Mucosa of stomach (tissue), 1 donor: ENCODE measurements at regions not wholly inside any gene's neighbourhood (a gene's known extent, or its start where the extent isn't known, plus 50 kb on each side); places are given as distances from the start of the nearest gene placed in this dataset.
"Not testable (repeated sequence)": the region's sequence is repeated elsewhere in the genome, so short reads cannot be mapped to it uniquely, and the experiment has no call there.

Experiments used
- H3K27me3 ChIP-seq: one replicate; pipeline ENCODE4 v1.7.0; 2013; ENCODE audit warnings: mild to moderate bottlenecking, low read length; ENCODE audit not compliant: control insufficient read depth, insufficient read depth
- H3K36me3 ChIP-seq: one replicate; pipeline ENCODE4 v1.7.0; 2013; ENCODE audit warnings: low read length; ENCODE audit not compliant: control insufficient read depth, insufficient read depth
- H3K4me1 ChIP-seq: one replicate; pipeline ENCODE4 v1.7.0; 2013; ENCODE audit warnings: mild to moderate bottlenecking, low read length; ENCODE audit not compliant: control insufficient read depth, insufficient read depth
- H3K4me3 ChIP-seq: one replicate; pipeline ENCODE4 v1.7.0; 2013; ENCODE audit warnings: low read length
- H3K9ac ChIP-seq: one replicate; pipeline ENCODE4 v1.7.0; 2013; ENCODE audit warnings: mild to moderate bottlenecking, low read length, moderate library complexity
- H3K9me3 ChIP-seq: one replicate; pipeline ENCODE4 v1.7.0; 2013; ENCODE audit warnings: mild to moderate bottlenecking, low read length, moderate library complexity; ENCODE audit not compliant: control insufficient read depth
- donor health status: Pancreatic carcinoma.

DNA sequence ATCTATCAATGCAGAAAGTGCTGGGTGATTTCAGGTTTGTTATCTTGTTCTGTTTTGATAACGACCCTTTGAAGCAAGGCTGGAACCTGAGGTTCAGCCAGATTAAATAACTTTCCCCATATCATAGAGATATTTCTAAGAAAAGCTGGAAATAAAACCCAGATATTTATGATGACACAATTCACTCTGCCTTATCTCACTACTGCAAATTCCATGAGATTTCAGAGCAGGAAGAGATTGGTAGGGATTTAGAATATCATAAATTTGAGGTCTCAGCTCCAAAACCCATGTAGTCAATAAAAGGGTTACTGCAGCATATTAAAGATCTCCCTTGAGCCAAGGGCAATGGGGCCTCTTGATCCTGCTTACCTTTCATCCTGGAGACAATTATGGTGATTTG, 692.5 kb upstream of the IGFBP3 start:
- Histone ChIP-seq H3K9me3 (no peaks in the 10 kb centered on the region), H3K9ac (no peak overlapping the region), H3K4me3 (no peak overlapping the region), H3K4me1 (peaks cover 5% of the 10 kb centered on the region), H3K27me3 (no peaks in the 10 kb centered on the region), H3K36me3 (no peaks in the 10 kb centered on the region)

- Histone ChIP-seq H3K36me3 (no peaks in the 10 kb centered on the region), H3K9me3 (no peaks in the 10 kb centered on the region), H3K9ac (no peak overlapping the region), H3K4me1 (peaks cover 5% of the 10 kb centered on the region), H3K4me3 (no peak overlapping the region), H3K27me3 (no peaks in the 10 kb centered on the region)
Measured at GRCh38 chr7:46613116-46613515, 692.0 kb upstream of the IGFBP3 start.

- H3K27me3 ChIP-seq, result no peaks in the 10 kb centered on the region
- no peak overlapping the region for H3K9ac ChIP-seq
- H3K9me3 ChIP-seq, result no peaks in the 10 kb centered on the region
- H3K4me1 ChIP-seq, result peaks cover 5% of the 10 kb centered on the region
- H3K36me3 ChIP-seq, result no peaks in the 10 kb centered on the region
- H3K4me3 ChIP-seq, result no peak overlapping the region
Measured at GRCh38 chr7:46611508-46611907, 690.4 kb upstream of the IGFBP3 start.

- Histone ChIP-seq H3K9ac (no peak overlapping the region), H3K27me3 (no peaks in the 10 kb centered on the region), H3K4me3 (no peak overlapping the region), H3K4me1 (peaks cover 5% of the 10 kb centered on the region), H3K36me3 (no peaks in the 10 kb centered on the region), H3K9me3 (no peaks in the 10 kb centered on the region)
Measured at GRCh38 chr7:46610746-46611145, 689.7 kb upstream of the IGFBP3 start.

DNA sequence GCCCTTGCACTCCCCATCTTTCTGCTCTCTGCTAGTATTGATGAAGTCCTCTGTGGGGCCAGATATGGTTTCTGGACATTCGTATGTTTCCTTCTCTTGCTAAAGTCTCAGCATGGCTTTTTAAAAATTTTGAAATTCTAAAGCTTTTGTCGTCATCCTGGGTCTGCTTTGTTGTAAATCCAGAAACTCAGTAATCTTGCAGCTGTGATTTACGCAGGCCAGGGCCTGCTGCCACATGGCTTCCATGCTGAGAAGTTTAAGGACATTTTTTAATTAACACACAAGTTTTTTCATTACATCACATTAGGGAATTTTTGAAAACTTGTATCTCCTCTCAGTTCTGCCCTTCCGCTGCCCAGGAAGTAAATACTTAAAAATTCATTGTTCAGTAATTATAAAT, 686.1 kb upstream of the IGFBP3 start:
- H3K9ac ChIP-seq, result no peak overlapping the region
- peaks cover 19% of the 10 kb centered on the region for H3K4me1 ChIP-seq
- H3K36me3 ChIP-seq, result no peaks in the 10 kb centered on the region
- no peak overlapping the region for H3K4me3 ChIP-seq
- no peaks in the 10 kb centered on the region for H3K9me3 ChIP-seq
- no peaks in the 10 kb centered on the region for H3K27me3 ChIP-seq

GRCh38 chr7:46606761-46607160, 685.7 kb upstream of the IGFBP3 start:
- peaks cover 19% of the 10 kb centered on the region for H3K4me1 ChIP-seq
- no peaks in the 10 kb centered on the region for H3K36me3 ChIP-seq
- H3K4me3 ChIP-seq, result no peak overlapping the region
- H3K27me3 ChIP-seq, result no peaks in the 10 kb centered on the region
- no peaks in the 10 kb centered on the region for H3K9me3 ChIP-seq
- H3K9ac ChIP-seq, result no peak overlapping the region

GRCh38 chr7:46604241-46604661, 683.2 kb upstream of the IGFBP3 start:
- peaks cover 19% of the 10 kb centered on the region for H3K4me1 ChIP-seq
- H3K27me3 ChIP-seq, result no peaks in the 10 kb centered on the region
- no peaks in the 10 kb centered on the region for H3K36me3 ChIP-seq
- no peak overlapping the region for H3K4me3 ChIP-seq
- H3K9ac ChIP-seq, result no peak overlapping the region
- H3K9me3 ChIP-seq, result no peaks in the 10 kb centered on the region

- Histone ChIP-seq H3K4me3 (no peak overlapping the region), H3K4me1 (peaks cover 19% of the 10 kb centered on the region), H3K9ac (no peak overlapping the region), H3K9me3 (no peaks in the 10 kb centered on the region), H3K36me3 (no peaks in the 10 kb centered on the region), H3K27me3 (no peaks in the 10 kb centered on the region)
Measured at GRCh38 chr7:46603780-46604179, 682.7 kb upstream of the IGFBP3 start.

- H3K9ac ChIP-seq, result no peak overlapping the region
- no peaks in the 10 kb centered on the region for H3K9me3 ChIP-seq
- no peaks in the 10 kb centered on the region for H3K27me3 ChIP-seq
- H3K4me3 ChIP-seq, result no peak overlapping the region
- no peaks in the 10 kb centered on the region for H3K36me3 ChIP-seq
- peaks cover 19% of the 10 kb centered on the region for H3K4me1 ChIP-seq
Measured at GRCh38 chr7:46603296-46603752, 682.3 kb upstream of the IGFBP3 start.

GRCh38 chr7:46600340-46600739, 679.3 kb upstream of the IGFBP3 start:
- Histone ChIP-seq H3K4me1 (peaks cover 19% of the 10 kb centered on the region), H3K9me3 (no peaks in the 10 kb centered on the region), H3K9ac (no peak overlapping the region), H3K4me3 (no peak overlapping the region), H3K27me3 (no peaks in the 10 kb centered on the region), H3K36me3 (no peaks in the 10 kb centered on the region)

DNA sequence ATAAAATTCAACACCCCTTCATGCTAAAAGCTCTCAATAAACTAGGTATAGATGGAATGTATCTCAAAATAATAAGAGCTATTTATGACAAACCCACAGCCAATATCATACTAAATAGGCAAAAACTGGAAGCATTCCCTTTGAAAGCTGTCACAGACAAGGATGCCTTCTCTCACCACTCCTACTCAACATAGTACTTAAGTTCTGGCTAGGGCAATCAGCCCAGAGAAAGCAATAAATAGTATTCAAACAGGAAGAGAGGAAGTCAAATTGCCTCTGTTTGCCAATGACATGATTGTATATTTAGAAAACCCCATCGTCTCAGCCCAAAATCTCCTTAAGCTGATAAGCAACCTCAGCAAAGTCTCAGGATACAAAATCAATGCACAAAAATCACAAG, 673.8 kb upstream of the IGFBP3 start:
- not testable (repeated sequence) for H3K4me3 ChIP-seq, H3K9ac ChIP-seq, H3K36me3 ChIP-seq, H3K27me3 ChIP-seq, H3K9me3 ChIP-seq, H3K4me1 ChIP-seq

DNA sequence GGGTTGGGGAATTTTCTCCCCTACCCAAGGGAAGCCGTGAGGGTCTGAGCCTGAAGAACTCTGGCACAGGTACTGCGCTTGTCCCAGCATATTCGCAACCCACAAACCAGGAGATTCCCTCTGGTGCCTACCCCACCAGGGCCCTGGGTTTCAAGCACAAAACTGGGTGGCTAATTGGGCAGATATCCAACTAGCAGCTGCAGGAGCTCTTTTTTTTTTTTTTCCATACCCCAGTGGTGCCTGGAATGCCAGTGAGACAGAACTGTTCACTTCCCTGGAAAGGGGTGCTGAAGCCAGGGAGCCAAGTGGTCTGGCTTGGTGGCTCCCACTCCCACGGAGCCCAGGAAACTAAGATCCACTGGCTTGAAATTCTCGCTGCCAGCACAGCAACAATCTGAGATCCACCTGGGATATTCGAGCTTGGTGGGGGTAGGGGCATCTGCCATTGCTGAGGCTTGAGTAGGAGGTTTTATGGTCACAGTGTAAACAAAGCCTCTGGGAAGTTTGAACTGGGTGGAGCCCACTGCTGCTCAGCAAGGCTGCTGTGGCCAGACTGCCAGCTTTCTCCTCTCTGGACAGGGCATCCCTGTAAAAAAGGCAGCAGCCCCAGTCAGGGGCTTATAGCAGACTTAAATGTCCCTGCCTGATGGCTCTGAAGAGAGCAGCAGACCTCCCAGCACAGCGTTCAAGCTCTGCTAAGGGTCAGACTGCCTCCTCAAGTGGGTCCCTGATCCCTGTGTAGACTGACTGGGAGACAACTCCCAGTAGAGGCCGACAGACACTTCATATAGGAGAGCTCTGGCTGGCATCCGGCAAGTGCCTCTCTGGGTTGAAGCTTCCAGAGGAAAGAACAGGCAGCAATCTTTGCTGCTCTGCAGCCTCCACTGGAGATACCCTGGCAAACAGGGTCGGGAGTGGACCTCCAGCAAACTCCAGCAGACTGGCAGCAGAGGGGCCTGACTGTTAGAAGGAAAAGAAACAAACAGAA, 670.1 kb upstream of the IGFBP3 start:
- H3K27me3 ChIP-seq, H3K4me3 ChIP-seq, H3K36me3 ChIP-seq, H3K9me3 ChIP-seq, H3K9ac ChIP-seq, H3K4me1 ChIP-seq: not testable (repeated sequence)
